Fibroblast of the aortic adventitia (primary cell): ENCODE measurements at regions not wholly inside any gene's neighbourhood (a gene's known extent, or its start where the extent isn't known, plus 50 kb on each side); places are given as distances from the start of the nearest gene placed in this dataset.

ENCODE experiments used
- DNase-seq: peaks from one replicate; pipeline ENCODE4 v3.0.0-alpha.2; 2010; ENCODE audit warnings: low read depth
- H3K4me3 ChIP-seq: 2 replicates; pipeline ENCODE4 v1.5.1; 2011; ENCODE audit warnings: low read depth, mild to moderate bottlenecking, control low read depth, low read length, moderate library complexity
- CTCF ChIP-seq: IDR thresholded peaks from 2 replicates; pipeline ENCODE4 v1.5.1; 2011; ENCODE audit warnings: mild to moderate bottlenecking, low read length, control low read depth, inconsistent platforms; ENCODE audit not compliant: insufficient read depth

DNA sequence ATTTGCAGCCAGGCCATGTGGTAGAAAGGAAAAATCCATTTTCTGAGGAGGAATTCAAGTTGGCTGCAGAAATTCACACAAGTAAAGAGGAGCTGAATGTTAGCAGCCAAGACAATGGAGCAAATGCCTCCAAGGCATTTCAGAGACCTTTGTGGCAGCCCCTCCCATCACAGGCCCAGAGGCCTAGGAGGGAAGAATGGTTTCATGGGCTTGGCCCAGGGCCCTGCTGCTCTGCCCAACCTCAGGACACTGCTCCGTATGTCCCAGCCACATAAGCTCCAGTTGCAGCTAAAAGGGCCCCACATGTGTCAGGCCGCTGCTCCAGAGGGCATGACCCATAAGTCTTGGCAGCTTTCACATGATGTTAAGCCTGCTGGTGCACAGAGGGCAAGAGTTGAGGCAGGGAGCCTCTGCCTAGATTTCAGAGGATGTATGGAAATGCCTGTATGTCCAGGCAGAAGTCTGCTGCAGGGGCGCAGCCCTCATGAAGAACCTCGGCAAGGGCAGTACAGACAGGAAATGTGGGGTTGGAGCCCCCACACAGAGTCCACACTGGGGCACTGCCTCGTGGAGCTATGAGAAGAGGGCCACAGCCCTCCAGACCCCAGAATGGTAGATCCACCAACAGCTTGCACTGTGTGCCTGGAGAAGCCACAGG is 144.2 kb upstream of the EPB41L4A start:
- TF ChIP-seq CTCF: no peak
- no peak overlapping the region for H3K4me3 ChIP-seq
- DNase-seq: no peak

GRCh38 chr5:112566251-112566650 is 147.2 kb upstream of the EPB41L4A start:
- TF ChIP-seq CTCF: no peak
- no peak for DNase-seq
- H3K4me3 ChIP-seq: no peak overlapping the region

- H3K4me3 ChIP-seq: no peak overlapping the region
- DNase-seq: no peak
- TF ChIP-seq CTCF: no peak
These were observed 150.5 kb upstream of the EPB41L4A start for GRCh38 chr5:112569596-112569995.

GRCh38 chr5:112570708-112571444 is 151.8 kb upstream of the EPB41L4A start:
- no peak overlapping the region for H3K4me3 ChIP-seq
- no peak for DNase-seq

DNA sequence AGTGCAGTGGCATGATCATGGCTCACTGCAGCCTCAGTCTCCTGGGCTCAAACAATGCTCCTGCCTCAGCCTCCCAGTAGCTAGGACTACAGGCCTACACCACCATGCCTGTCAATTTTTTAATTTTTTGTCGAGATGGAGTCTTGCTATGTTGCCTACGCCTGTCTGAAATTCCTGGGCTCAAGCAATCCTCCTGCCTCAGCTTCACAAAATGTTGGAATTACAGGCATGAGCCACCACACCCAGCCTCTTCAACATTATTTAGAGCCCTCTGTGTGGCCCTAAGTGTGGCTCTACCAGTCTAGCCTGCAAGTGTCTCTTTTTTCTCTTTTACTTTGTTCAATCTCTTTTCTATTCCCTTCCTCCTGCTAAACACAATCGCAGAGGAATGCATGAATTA is 154.4 kb upstream of the EPB41L4A start:
- no peak for TF ChIP-seq CTCF
- H3K4me3 ChIP-seq: no peak overlapping the region
- DNase-seq: no peak

More at GRCh38 chr5:112570708-112571444, 151.8 kb upstream of the EPB41L4A start:
- no peak for TF ChIP-seq CTCF

GRCh38 chr5:112574536-112574935 is 155.5 kb upstream of the EPB41L4A start:
- no peak for TF ChIP-seq CTCF
- no peak overlapping the region for H3K4me3 ChIP-seq
- no peak for DNase-seq
